GM21423 (cell line): ENCODE measurements at regions not wholly inside any gene's neighbourhood (a gene's known extent, or its start where the extent isn't known, plus 50 kb on each side); places are given as distances from the start of the nearest gene placed in this dataset.
"Not testable (repeated sequence)": the region's sequence is repeated elsewhere in the genome, so short reads cannot be mapped to it uniquely, and the experiment has no call there.

Experiments
- ATAC-seq: cut with Tn5 transposase; IDR thresholded peaks from one replicate; pipeline ENCODE4 v1.9.1; 2021; ENCODE audit warnings: mild to moderate bottlenecking, moderate library complexity; ENCODE audit not compliant: unreplicated experiment

- ATAC-seq: no peak
These were observed 52.6 kb upstream of the AGA start for GRCh38 chr4:177494791-177495190.

- ATAC-seq: not testable (repeated sequence)
These were observed 53.4 kb upstream of the AGA start for GRCh38 chr4:177495626-177496025.

DNA sequence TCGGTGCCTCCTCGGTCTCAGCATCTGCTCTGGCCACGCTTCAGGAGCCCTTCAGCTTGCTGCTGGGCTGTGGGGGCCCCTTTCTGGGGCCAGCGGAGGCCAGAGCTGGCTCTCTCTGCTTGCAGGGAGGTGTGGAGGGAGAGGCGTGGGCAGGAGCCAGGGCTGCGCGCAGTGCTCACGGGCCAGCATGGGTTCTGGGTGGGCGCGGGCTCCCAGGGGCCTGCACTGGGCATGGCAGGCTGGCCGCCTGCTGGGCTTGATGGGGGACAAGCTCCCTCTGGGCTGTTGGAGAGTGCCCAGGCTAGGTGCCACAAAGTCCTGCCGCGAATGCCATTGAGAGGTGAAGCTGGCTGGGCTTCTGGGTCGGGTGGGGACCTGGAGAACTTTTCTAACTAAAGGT lies 57.3 kb upstream of the AGA start:
- ATAC-seq: no peak

DNA sequence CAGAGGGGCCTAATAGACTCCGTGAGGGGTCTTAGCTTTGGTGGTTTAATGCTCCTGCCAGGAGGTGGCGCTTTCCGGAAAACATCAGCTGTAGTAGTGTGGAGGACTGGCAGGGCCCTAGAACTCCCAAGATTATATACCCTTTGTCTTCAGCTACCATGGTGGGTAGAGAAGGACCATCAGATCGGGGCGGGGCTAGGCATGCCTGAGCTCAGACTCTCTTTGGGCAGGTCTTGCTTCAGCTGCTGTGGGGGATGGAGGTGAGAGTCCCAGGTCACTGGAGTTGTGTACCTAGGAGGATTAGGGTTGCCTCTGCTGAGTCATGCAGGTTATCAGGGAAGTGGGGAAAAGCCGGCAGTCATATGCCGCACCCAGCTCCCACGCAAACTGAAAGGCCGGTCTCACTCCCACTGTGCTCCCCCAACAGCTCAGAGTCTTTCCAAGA lies 63.0 kb upstream of the AGA start:
- ATAC-seq: no peak

DNA sequence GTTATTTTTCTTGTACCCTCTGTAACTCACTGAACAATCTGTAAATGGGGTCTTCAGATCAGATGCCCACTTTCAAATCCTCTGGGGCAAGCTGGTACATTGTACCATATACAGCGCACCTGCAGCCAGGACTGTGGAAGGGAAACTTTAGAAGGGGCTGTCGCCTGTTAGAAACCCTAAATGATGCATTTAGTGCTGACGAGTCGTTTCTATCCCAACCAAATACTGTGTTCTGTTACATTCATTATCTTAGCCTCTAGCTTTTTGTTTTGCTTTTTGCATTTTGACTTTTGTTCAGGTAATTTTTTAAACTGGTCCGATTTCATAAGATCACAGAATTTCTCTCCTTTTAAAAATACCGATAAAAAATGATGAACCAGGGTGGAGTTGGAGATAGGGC lies 66.4 kb upstream of the AGA start:
- no peak for ATAC-seq

- no peak for ATAC-seq
These were observed 67.0 kb upstream of the AGA start for GRCh38 chr4:177509226-177509745.

GRCh38 chr4:177511611-177512010 lies 69.4 kb upstream of the AGA start:
- ATAC-seq: no peak

DNA sequence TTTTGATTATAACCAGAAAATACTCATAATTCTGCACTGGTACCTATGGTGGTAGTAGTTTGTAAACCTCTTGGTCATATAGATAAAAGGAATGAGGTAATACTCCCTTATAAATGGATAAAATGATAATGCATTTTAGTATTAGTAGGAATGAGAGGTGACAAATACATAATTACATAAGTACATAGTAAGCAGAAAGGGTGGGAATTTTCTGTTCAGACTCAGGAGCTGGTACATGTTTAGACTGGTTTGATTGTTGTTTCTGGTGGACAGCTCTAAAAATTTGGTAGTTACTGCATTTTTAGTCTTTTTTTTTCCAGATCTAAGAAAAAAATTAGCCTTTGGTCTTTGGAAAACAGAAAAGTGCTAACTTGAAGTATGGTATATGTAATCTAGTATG lies 70.4 kb upstream of the AGA start:
- no peak for ATAC-seq

GRCh38 chr4:177517862-177518261 lies 75.6 kb upstream of the AGA start:
- ATAC-seq: no peak

DNA sequence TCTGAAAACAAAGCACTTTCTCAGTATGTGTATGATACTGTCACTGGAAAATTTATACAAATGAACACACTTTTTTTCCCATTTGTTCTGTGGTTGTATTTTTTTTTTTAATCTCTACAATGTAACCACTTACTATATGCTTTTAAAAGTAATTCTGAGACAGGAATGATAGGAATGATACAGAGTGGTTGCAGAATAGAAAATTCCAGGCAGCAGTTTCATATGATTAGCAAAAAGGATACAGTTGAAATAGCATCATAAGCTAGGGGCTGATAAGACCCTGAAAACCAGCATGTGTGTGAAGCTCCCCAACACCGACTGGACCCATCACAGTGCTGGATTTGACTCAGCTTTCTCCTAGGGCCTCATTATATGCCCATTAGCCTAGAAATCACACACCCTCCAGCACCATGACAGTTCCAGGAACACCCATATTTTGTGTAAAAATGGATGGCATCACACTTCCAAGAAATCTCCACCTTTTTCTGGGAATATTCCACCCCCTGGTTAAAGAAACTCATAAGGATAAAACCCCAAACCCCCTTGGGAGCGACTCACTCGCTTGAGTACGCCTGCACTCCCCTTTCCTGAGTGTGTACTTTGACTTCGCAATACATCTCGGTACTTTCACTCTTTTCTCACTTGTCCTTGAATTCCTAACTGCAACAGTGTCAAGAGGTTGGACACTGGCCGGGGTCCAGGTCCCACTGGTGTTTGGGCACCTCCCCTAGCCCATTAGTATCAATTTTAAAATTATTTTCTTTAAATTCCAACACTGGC lies 77.4 kb upstream of the AGA start:
- no peak for ATAC-seq

DNA sequence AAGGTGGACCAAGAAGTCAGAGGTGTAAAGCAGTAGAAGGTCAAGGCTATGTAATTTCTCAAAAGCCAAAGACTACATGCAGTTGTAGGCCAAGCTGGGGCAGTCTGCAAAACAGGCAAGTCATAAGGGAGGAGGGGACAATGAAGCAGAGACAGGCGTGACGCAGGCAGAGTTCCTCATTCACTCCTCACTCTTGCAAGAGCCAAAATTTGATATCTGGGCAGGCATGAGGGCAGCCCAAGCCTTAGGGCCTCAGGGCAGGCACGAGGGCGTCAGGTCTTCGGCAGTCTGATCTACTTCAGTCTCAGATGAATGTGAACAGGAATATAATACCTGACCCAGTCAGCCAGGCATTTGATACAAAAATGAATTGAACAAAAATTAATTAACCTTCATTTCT lies 86.4 kb upstream of the AGA start:
- no peak for ATAC-seq

DNA sequence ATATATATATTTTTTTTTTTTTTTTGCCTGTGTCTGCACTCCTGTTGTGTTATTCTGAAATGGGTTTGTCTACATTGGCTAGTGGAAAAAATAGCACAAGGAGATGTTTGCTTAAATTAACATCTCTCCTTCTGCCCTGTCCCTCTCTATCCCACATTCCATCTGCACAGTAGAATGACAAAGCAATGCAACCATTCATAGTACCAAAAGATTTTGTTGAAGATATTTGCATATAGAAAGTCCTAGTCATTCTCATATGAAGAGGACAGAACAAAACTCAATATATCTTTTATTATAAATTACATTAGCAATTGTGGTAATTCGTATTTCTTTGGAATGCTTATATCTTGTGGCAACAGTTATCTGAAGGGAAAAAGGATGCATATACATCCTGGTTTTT lies 88.3 kb upstream of the AGA start:
- ATAC-seq: no peak

GRCh38 chr4:177532358-177532757 lies 90.1 kb upstream of the AGA start:
- ATAC-seq: no peak

- ATAC-seq: not testable (repeated sequence)
These were observed 92.6 kb upstream of the AGA start for GRCh38 chr4:177534841-177535240.

- no peak for ATAC-seq
These were observed 104.5 kb upstream of the AGA start for GRCh38 chr4:177546745-177547144.

- no peak for ATAC-seq
These were observed 105.7 kb upstream of the AGA start for GRCh38 chr4:177547985-177548384.

DNA sequence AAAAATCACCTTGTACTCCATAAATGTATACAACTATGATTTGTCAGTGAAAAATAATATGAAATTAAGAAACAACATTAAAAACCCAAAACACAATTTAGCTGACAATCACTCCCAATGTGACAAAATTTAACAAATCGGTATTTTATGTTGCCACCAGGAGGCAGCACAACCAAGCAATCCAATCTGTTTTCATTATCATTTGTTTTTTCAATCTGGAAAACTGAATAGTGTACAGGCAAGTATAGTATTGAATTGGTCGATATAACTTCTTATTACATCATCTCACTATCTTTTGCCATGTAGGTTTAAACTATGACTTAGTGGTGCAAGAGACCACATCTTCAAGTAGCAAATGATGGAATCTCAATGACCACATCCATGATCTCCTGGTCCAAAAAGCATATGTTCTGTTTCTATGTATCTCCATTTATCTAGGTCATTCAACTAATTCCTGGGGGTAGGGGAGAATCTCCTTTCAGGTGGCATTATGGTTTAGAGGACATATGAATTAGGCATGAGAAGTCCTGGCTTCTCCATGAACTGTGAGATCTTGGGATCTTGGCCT lies 112.9 kb upstream of the AGA start:
- no peak for ATAC-seq

DNA sequence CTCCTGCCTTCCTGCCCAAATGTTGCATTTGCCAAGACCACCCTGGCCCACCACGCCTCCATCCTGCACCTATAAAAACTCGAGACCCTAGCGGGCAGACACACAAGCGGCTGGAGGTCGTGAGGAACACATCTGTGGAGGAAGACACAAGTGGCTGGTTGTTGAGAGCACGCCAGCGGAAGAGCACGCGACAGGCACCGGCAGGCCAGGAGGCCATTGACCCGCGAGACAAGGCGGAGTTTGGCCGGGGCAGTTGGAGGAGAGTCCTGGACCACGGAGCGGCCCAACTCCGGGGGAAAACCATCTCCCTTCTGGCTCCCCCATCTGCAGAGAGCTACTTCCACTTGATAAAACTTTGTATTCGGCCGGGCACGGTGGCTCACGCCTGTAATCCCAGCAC lies 115.2 kb upstream of the AGA start:
- ATAC-seq: no peak

DNA sequence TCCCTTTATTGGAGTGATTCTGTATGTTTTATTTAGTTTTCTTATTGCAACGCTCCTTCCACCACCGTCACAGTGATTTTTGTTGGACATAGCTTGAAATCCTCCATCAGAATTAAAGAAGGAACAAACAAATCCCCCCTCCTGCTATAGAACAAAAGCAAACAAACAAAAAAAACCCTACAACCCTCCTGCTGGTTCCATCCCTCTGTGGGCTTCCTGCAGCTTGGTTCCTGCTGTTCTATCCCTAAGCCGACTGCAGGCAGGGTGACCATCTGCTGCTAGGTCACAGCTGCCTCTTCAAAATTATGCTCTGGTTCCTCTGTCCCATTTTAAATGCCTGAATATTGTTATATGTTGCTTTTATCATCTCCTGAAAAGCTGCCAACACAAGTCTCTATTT lies 116.8 kb upstream of the AGA start:
- ATAC-seq: no peak

GRCh38 chr4:177562163-177562562 lies 119.9 kb upstream of the AGA start:
- ATAC-seq: no peak

DNA sequence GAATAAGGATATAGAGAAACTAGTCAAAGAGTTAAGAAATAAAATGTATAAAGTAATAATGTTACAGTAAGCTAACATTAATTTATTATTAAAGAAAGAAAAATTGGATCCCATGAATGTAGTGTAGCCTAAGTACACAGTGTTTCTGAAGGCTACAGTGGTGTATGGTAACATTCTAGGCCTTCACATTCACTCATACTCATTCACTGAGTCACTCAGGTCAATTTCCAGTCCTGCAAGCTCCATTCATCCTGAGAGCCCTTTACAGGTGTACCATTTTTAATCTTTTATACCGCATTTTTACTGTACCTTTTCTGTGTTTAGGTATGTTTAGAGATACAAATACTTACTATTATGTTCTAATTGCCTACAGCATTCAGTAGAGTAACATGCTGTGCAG lies 120.6 kb upstream of the AGA start:
- no peak for ATAC-seq

DNA sequence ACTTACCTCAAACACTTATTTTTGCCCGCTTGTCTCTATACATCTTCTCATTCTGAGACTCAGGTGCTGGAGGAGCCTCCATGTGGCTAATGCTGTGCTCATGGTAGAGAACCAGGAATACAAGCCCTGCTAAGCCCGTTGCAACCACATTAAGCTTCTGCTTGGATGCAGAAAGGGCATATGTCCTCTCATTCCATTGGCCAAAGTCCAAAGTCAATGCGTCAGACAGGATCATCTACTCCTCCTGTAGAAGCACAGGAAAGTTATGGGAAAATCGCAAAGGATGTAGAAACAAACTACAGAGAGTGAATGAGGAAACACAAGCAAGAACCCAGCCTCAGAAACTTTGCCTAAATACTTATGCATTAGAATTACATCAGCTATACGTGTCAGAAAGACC lies 124.5 kb upstream of the AGA start:
- no peak for ATAC-seq

DNA sequence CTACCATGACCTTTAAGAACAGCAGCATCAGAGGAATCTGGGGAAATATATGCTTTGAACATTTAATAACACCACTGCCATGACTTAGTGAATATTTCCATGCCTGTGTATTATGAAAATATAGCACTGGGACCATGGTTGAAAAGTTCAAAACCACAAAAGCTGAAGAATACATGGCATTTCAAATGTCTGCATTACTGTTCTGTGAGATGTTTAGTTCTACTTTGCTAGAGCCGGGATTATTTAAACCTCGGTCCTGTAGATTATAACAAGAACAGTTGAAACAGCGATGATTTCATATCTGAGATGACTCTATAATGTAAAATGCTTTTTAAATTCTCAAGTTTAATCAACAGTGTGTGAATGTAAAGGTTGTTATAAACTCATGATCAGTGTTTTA lies 126.7 kb upstream of the AGA start:
- no peak for ATAC-seq
